HEK293T (cell line): ENCODE measurements at regions not wholly inside any gene's neighbourhood (a gene's known extent, or its start where the extent isn't known, plus 50 kb on each side); places are given as distances from the start of the nearest gene placed in this dataset.
"Not testable (repeated sequence)": the region's sequence is repeated elsewhere in the genome, so short reads cannot be mapped to it uniquely, and the experiment has no call there.

Experiments
- CTCF ChIA-PET: fragments of 350-600 bp; formaldehyde crosslinking; extraction: SDS; loops from one replicate; lab custom pipeline; 2021; ENCODE audit warnings: antibody characterized with exemption, inconsistent platforms; lab: Yijun Ruan, JAX
- POLR2A ChIA-PET: fragments of 350-600 bp; formaldehyde crosslinking; extraction: SDS; loops from one replicate; lab custom pipeline; 2020; ENCODE audit warnings: antibody characterized with exemption, inconsistent platforms; lab: Yijun Ruan, JAX
- DNase-seq: peaks from one replicate; pipeline ENCODE4 v3.0.0; 2012; ENCODE audit warnings: mixed read lengths; ENCODE audit errors: extremely low spot score
- ARNT ChIP-seq: fragments of 450-650 bp; IDR thresholded peaks from 2 replicates; pipeline ENCODE4 v1.6.1; 2017; ENCODE audit warnings: mild to moderate bottlenecking
- BHLHE40 ChIP-seq: fragments of 450-650 bp; IDR thresholded peaks from 2 replicates; pipeline ENCODE4 v1.6.1; 2016; ENCODE audit warnings: mild to moderate bottlenecking, moderate library complexity, borderline replicate concordance
- CTBP1 ChIP-seq: fragments of 450-650 bp; IDR thresholded peaks from 2 replicates; pipeline ENCODE4 v1.6.1; 2016; ENCODE audit warnings: borderline replicate concordance
- ELF4 ChIP-seq: fragments of 450-650 bp; IDR thresholded peaks from 2 replicates; pipeline ENCODE4 v1.6.1; 2017; ENCODE audit warnings: antibody characterized with exemption
- FOXA1 ChIP-seq: fragments of 450-650 bp; IDR thresholded peaks from 2 replicates; pipeline ENCODE4 v1.6.1; 2016; ENCODE audit warnings: mild to moderate bottlenecking
- FOXK2 ChIP-seq: fragments of 450-650 bp; IDR thresholded peaks from 2 replicates; pipeline ENCODE4 v1.6.1; 2016; ENCODE audit warnings: mild to moderate bottlenecking
- FOXM1 ChIP-seq: fragments of 450-650 bp; IDR thresholded peaks from 2 replicates; pipeline ENCODE4 v1.6.1; 2017; ENCODE audit warnings: mild to moderate bottlenecking, borderline replicate concordance
- HDGF ChIP-seq: fragments of 450-650 bp; IDR thresholded peaks from 2 replicates; pipeline ENCODE4 v1.6.1; 2017; ENCODE audit warnings: antibody characterized with exemption, borderline replicate concordance
- L3MBTL2 ChIP-seq: fragments of 450-650 bp; conservative IDR thresholded peaks from 2 replicates; pipeline ENCODE4 v1.6.1; 2016; ENCODE audit warnings: mild to moderate bottlenecking
- LEF1 ChIP-seq: fragments of 450-650 bp; IDR thresholded peaks from 2 replicates; pipeline ENCODE4 v1.6.1; 2017; ENCODE audit warnings: mild to moderate bottlenecking, borderline replicate concordance
- NFRKB ChIP-seq: fragments of 450-650 bp; IDR thresholded peaks from 2 replicates; pipeline ENCODE4 v1.6.1; 2016; ENCODE audit warnings: mild to moderate bottlenecking, moderate library complexity
- SP1 ChIP-seq: fragments of 450-650 bp; IDR thresholded peaks from 2 replicates; pipeline ENCODE4 v1.6.1; 2017
- SUZ12 ChIP-seq: fragments of 450-650 bp; IDR thresholded peaks from 2 replicates; pipeline ENCODE4 v1.6.1; 2016; ENCODE audit warnings: mild to moderate bottlenecking
- TARDBP ChIP-seq: fragments of 450-650 bp; IDR thresholded peaks from 2 replicates; pipeline ENCODE4 v1.6.1; 2016
- ZNF384 ChIP-seq: fragments of 450-650 bp; IDR thresholded peaks from 2 replicates; pipeline ENCODE4 v1.6.1; 2016
- TF ChIP-seq, protein P1 (sequence below): fragments of 450-650 bp; IDR thresholded peaks from 2 replicates; pipeline ENCODE4 v1.6.1; 2016

DNA sequence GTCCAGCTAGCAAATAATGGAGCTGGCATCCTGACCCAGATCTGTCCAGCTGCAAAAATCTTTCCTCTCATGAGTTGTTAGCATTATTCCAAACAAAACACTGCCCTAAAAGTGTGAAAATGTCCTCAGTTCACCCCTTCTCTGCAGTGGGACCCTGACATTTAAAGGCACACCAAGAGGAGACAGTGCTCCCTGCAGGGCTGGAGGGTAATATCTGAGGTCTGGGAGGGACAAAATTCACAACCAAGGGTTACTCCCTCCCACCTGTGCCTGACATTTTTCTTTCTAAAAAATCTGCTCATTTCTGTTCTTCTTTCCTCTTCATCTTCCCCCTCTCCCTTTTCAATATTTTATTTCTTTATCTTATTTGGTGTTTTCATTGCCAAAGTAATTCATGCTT is 258.6 kb downstream of the NPIPA8 start:
- CTCF ChIA-PET, POLR2A ChIA-PET: not testable (repeated sequence)

DNA sequence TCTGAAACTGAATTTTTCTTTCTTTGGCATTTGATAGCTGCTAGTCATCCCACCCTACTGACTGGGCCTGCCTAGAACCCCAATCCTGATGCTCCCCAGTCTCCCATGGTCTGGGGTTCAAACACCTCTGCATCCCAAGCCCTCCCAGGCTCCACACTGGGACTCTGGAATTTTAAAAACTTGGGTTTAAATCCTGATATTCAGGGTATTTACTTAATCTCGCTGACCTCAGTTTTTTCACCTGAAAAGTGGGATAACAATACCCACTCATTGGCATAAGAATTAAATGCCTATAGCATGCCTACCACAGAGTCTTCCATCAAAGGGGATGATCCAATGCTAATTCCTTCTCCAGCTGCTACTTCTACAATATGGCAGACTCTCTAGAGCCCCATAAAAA is 264.4 kb downstream of the NPIPA8 start:
- DNase-seq, result no peak
- POLR2A ChIA-PET, result no interaction called here
- CTCF ChIA-PET, result no interaction called here
- TF ChIP-seq FOXA1 (no peak), SP1 (no peak), FOXM1 (no peak), CTBP1 (no peak), L3MBTL2 (no peak), NFRKB (no peak), ELF4 (no peak), HDGF (no peak), FOXK2 (no peak)
- TF ChIP-seq, protein P1, sequence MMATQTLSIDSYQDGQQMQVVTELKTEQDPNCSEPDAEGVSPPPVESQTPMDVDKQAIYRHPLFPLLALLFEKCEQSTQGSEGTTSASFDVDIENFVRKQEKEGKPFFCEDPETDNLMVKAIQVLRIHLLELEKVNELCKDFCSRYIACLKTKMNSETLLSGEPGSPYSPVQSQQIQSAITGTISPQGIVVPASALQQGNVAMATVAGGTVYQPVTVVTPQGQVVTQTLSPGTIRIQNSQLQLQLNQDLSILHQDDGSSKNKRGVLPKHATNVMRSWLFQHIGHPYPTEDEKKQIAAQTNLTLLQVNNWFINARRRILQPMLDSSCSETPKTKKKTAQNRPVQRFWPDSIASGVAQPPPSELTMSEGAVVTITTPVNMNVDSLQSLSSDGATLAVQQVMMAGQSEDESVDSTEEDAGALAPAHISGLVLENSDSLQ, result no peak

More for the DNA sequence above, 258.6 kb downstream of the NPIPA8 start:
- DNase-seq, result not testable (repeated sequence)

GRCh38 chr16:18069683-18070082 is 266.9 kb downstream of the NPIPA8 start:
- ChIA-PET CTCF (no interaction called here), POLR2A (no interaction called here)
- TF ChIP-seq FOXK2, result no peak
- TF ChIP-seq FOXM1, result no peak
- TF ChIP-seq CTBP1, result no peak
- no peak for TF ChIP-seq ARNT
- no peak for TF ChIP-seq FOXA1
- TF ChIP-seq BHLHE40, result no peak
- TF ChIP-seq, protein P1, result no peak
- no peak for TF ChIP-seq LEF1
- no peak for TF ChIP-seq L3MBTL2
- TF ChIP-seq TARDBP, result no peak
- TF ChIP-seq NFRKB, result no peak
- TF ChIP-seq SUZ12, result no peak
- TF ChIP-seq ELF4, result no peak
- TF ChIP-seq SP1, result no peak
- no peak for TF ChIP-seq HDGF
- DNase-seq, result no peak

- ChIA-PET POLR2A (no interaction called here), CTCF (no interaction called here)
- TF ChIP-seq ELF4, result no peak
- TF ChIP-seq CTBP1, result no peak
- TF ChIP-seq FOXM1, result no peak
- TF ChIP-seq FOXK2, result no peak
- no peak for TF ChIP-seq NFRKB
- no peak for TF ChIP-seq ZNF384
- no peak for DNase-seq
Measured at GRCh38 chr16:18068477-18068876, 268.1 kb downstream of the NPIPA8 start.

DNA sequence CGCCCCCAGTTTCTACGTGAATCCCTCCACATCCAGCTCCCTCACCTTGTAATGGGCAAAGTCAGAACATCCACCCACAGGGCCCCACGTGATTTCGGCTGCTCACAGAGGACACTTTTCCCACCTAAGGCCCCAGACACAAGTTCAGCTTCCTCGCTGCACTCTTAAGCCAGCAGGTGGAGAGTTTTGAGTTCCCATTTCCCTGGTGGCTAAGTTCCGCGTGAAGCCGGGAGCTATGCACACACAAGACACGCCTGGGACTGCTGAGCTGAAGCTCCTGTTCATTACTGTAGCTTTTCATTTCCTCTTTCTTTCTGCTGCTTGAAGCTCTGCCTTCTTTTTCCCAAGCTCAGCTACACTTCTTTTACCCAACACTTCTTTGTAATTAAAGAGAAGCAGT is 273.8 kb downstream of the NPIPA8 start:
- DNase-seq, result no peak
- TF ChIP-seq ZNF384 (no peak), L3MBTL2 (no peak), ELF4 (no peak), FOXK2 (no peak), NFRKB (no peak), SP1 (no peak), LEF1 (no peak), FOXA1 (no peak), SUZ12 (no peak), ARNT (no peak), HDGF (no peak), TARDBP (no peak), FOXM1 (no peak), CTBP1 (no peak), BHLHE40 (no peak)
- TF ChIP-seq, protein P1, result no peak
- POLR2A ChIA-PET, result no interaction called here
- CTCF ChIA-PET, result no interaction called here

GRCh38 chr16:18060351-18060750 is 276.2 kb downstream of the NPIPA8 start:
- no peak for DNase-seq
- TF ChIP-seq BHLHE40 (no peak), LEF1 (no peak), FOXA1 (no peak), TARDBP (no peak), HDGF (no peak), NFRKB (no peak), L3MBTL2 (no peak), FOXK2 (no peak), SUZ12 (no peak), SP1 (no peak), ARNT (no peak), ELF4 (no peak), FOXM1 (no peak), CTBP1 (no peak), ZNF384 (no peak)
- TF ChIP-seq, protein P1, result no peak
- ChIA-PET POLR2A (no interaction called here), CTCF (no interaction called here)
